Psoas muscle (tissue), 7 donors: ENCODE measurements at regions not wholly inside any gene's neighbourhood (a gene's known extent, or its start where the extent isn't known, plus 50 kb on each side); places are given as distances from the start of the nearest gene placed in this dataset.

Experiments used
- ATAC-seq, 4 donors: fragments of 200-7000 bp; cut with Tn5 transposase; one replicate each; pipeline ENCODE4 v1.9.1; 2020; ENCODE audit warnings: moderate library complexity in 3 of 4, mild to moderate bottlenecking in 2 of 4
- DNase-seq, 2 donors: peaks; one replicate each; pipeline ENCODE4 v3.0.0-alpha.2; 2020
- H3K27ac ChIP-seq: fragments of 200-600 bp; one replicate; pipeline ENCODE4 v1.8.0; 2022
- H3K27me3 ChIP-seq, 3 donors: fragments of 200-600 bp in 1 of 3; one replicate each; pipeline versions ENCODE4 v1.6.1 to v1.8.0; 2013 to 2022; ENCODE audit warnings: low read length in 2 of 3, mild to moderate bottlenecking in 2 of 3, moderate library complexity in 1 of 3; ENCODE audit not compliant: insufficient read depth in 3 of 3
- H3K36me3 ChIP-seq, 2 donors: fragments of 200-600 bp in 1 of 2; one replicate each; pipeline versions ENCODE4 v1.6.1 to v1.8.0; 2013 to 2022; ENCODE audit warnings: low read depth in 1 of 2, mild to moderate bottlenecking in 1 of 2, moderate library complexity in 1 of 2; ENCODE audit not compliant: insufficient read depth in 1 of 2
- H3K4me1 ChIP-seq: fragments of 200-600 bp; one replicate; pipeline ENCODE4 v1.8.0; 2022
- H3K4me3 ChIP-seq: fragments of 200-600 bp; one replicate; pipeline ENCODE4 v1.8.0; 2022; ENCODE audit warnings: mild to moderate bottlenecking
- H3K9me3 ChIP-seq: fragments of 200-600 bp; one replicate; pipeline ENCODE4 v1.8.0; 2022
- CTCF ChIP-seq: fragments of 200-600 bp; IDR thresholded peaks from one replicate; pipeline ENCODE4 v1.8.0; 2022; ENCODE audit warnings: antibody characterized with exemption
- WGBS, 3 donors: extraction: QIAGEN DNeasy Blood & Tissue Kit; methylation state at CpG; one replicate each; pipeline versions ENCODE4 v1.1.6 to v1.1.7; 2013; 5-methylcytosine and 5-hydroxymethylcytosine counted together
- intact Hi-C, 2 donors: fragments of 100-400 bp; cut with DNase I; formaldehyde crosslinking; loops; one replicate each; pipeline versions ENCODE4 v1.11.0 to v1.14.2; 2022
- donor health status: healthy with polysubstance abuse.
- donor health status: DM: no; HTN: no; CAD: no; lungs with moderate emphysema.
- donor health status: Bipolar disorder and iron deficiency.
- donor health status: healthy.
- donor health status: DM: yes; HTN: yes; CAD: no.
- donor health status: DM: no; HTN: no; CAD: no.
- donor health status: DM: yes; HTN: yes; CAD: no.

GRCh38 chr12:108389544-108389943 is 50.4 kb upstream of the CMKLR1 start:
- DNase-seq, result no peak
- intact Hi-C loops, result no loop called here
- no peak overlapping the region for H3K4me3 ChIP-seq
- H3K36me3 ChIP-seq, result no peaks in the 10 kb centered on the region
- TF ChIP-seq CTCF, result no peak
- no peaks in the 10 kb centered on the region for H3K4me1 ChIP-seq
- H3K27ac ChIP-seq, result no peak overlapping the region
- H3K27me3 ChIP-seq, result peaks cover 0 to 7% (median 5%) of the 10 kb centered on the region in 3 donors
- no peaks in the 10 kb centered on the region for H3K9me3 ChIP-seq
- no peak for ATAC-seq
- 92 to 96% (median 93%) methylated on average over 1 of the region's 1 CpG for WGBS, 3 donors
